Hippocampal formation (tissue), 2 donors: ENCODE measurements at regions not wholly inside any gene's neighbourhood (a gene's known extent, or its start where the extent isn't known, plus 50 kb on each side); places are given as distances from the start of the nearest gene placed in this dataset.
"Not testable (repeated sequence)": the region's sequence is repeated elsewhere in the genome, so short reads cannot be mapped to it uniquely, and the experiment has no call there.

Source experiments
- DNase-seq, 2 donors: peaks; one replicate each; lab custom pipeline; 2025; lab: John Stamatoyannopoulos, UW

GRCh38 chr20:58040447-58041290 is 187.8 kb downstream of the ANKRD60 start:
- no peak for DNase-seq

- no peak for DNase-seq
Measured at GRCh38 chr20:58039274-58040092, 189.0 kb downstream of the ANKRD60 start.

- no peak for DNase-seq
Measured at GRCh38 chr20:58038123-58038654, 190.3 kb downstream of the ANKRD60 start.

GRCh38 chr20:58037631-58038030 is 190.8 kb downstream of the ANKRD60 start:
- no peak for DNase-seq

- DNase-seq, result no peak
Measured at GRCh38 chr20:58033026-58033536, 195.4 kb downstream of the ANKRD60 start.

- no peak for DNase-seq
Measured at GRCh38 chr20:58032599-58032998, 195.9 kb downstream of the ANKRD60 start.

- DNase-seq, result not testable (repeated sequence)
Measured at GRCh38 chr20:58031350-58031749, 197.1 kb downstream of the ANKRD60 start.

GRCh38 chr20:58028123-58028522 is 200.3 kb downstream of the ANKRD60 start:
- no peak for DNase-seq

- no peak for DNase-seq
Measured at GRCh38 chr20:58026361-58026760, 202.1 kb downstream of the ANKRD60 start.

GRCh38 chr20:58025233-58025632 is 203.2 kb downstream of the ANKRD60 start:
- no peak for DNase-seq

GRCh38 chr20:58024241-58024721 is 204.2 kb downstream of the ANKRD60 start:
- DNase-seq, result no peak

- no peak for DNase-seq
Measured at GRCh38 chr20:58023781-58024180, 204.7 kb downstream of the ANKRD60 start.

GRCh38 chr20:58023346-58023745 is 205.1 kb downstream of the ANKRD60 start:
- no peak for DNase-seq

GRCh38 chr20:58022711-58023110 is 205.7 kb downstream of the ANKRD60 start:
- DNase-seq, result no peak

GRCh38 chr20:58021481-58021880 is 207.0 kb downstream of the ANKRD60 start:
- no peak for DNase-seq

- no peak for DNase-seq
Measured at GRCh38 chr20:58020656-58021454, 207.6 kb downstream of the ANKRD60 start.

GRCh38 chr20:58019850-58020625 is 208.4 kb downstream of the ANKRD60 start:
- DNase-seq, result peak in 1 of 2 donors; percentile 22

GRCh38 chr20:58019027-58019849 is 209.2 kb downstream of the ANKRD60 start:
- DNase-seq, result no peak

- no peak for DNase-seq
Measured at GRCh38 chr20:58018590-58018989, 209.9 kb downstream of the ANKRD60 start.
